A673 (cell line): ENCODE measurements at regions not wholly inside any gene's neighbourhood (a gene's known extent, or its start where the extent isn't known, plus 50 kb on each side); places are given as distances from the start of the nearest gene placed in this dataset.

Experiments used
- BruUV-seq: library from RNA; stranded (reverse); fragments of 400-500 nt; replicated peaks from 2 replicates; lab custom pipeline; 2021; lab: Mats Ljungman, UMichigan
- CTCF ChIA-PET: fragments of 300-600 bp; sonication (Branson Sonifier 250); formaldehyde crosslinking; loops from one replicate; lab custom pipeline; 2022; ENCODE audit warnings: antibody characterized with exemption; lab: Charles Lee
- POLR2A ChIA-PET: fragments of 300-600 bp; sonication (Branson Sonifier 250); formaldehyde crosslinking; loops from one replicate; lab custom pipeline; 2022; ENCODE audit warnings: antibody characterized with exemption; ENCODE audit not compliant: low non-redundant PET; lab: Charles Lee
- DNase-seq: peaks from one replicate; pipeline ENCODE4 v3.0.0-alpha.2; 2015; ENCODE audit warnings: low spot score
- H3K27ac ChIP-seq: fragments of 200-600 bp; sonication (generic); 2 replicates; pipeline ENCODE4 v1.5.1; 2016; ENCODE audit warnings: mixed run types, low read depth, mild to moderate bottlenecking, mixed read lengths, antibody characterized with exemption, low read length; ENCODE audit not compliant: poor library complexity, severe bottlenecking
- H3K27me3 ChIP-seq: fragments of 200-600 bp; sonication (generic); replicated peaks from 2 replicates; pipeline ENCODE4 v1.6.1; 2017; ENCODE audit warnings: mixed run types, low read depth, mild to moderate bottlenecking, mixed read lengths, antibody characterized with exemption, low read length; ENCODE audit not compliant: insufficient read depth, poor library complexity
- H3K36me3 ChIP-seq: fragments of 200-600 bp; sonication (generic); 2 replicates; pipeline ENCODE4 v1.6.1; 2016; ENCODE audit warnings: mixed run types, mild to moderate bottlenecking, mixed read lengths, antibody characterized with exemption, low read length; ENCODE audit not compliant: insufficient read depth, poor library complexity, severe bottlenecking
- H3K4me1 ChIP-seq: fragments of 200-600 bp; sonication (generic); 2 replicates; pipeline ENCODE4 v1.6.1; 2017; ENCODE audit warnings: mixed run types, mild to moderate bottlenecking, mixed read lengths, antibody characterized with exemption, low read length; ENCODE audit not compliant: insufficient read depth, poor library complexity, severe bottlenecking
- H3K4me3 ChIP-seq: fragments of 200-600 bp; sonication (generic); 2 replicates; pipeline ENCODE4 v1.5.1; 2016; ENCODE audit warnings: low read depth, mixed run types, mild to moderate bottlenecking, mixed read lengths, low read length; ENCODE audit not compliant: poor library complexity, severe bottlenecking
- H3K9me3 ChIP-seq: fragments of 200-600 bp; sonication (generic); 2 replicates; pipeline ENCODE4 v1.6.1; 2016; ENCODE audit warnings: mixed run types, low read depth, mild to moderate bottlenecking, mixed read lengths, antibody characterized with exemption, low read length; ENCODE audit not compliant: poor library complexity, severe bottlenecking
- EZH2 ChIP-seq: fragments of 200-600 bp; sonication (generic); IDR thresholded peaks from 2 replicates; pipeline ENCODE4 v1.6.1; 2017; ENCODE audit warnings: borderline replicate concordance, low read depth, mild to moderate bottlenecking, mixed read lengths, antibody characterized with exemption, low read length; ENCODE audit not compliant: poor library complexity, severe bottlenecking
- intact Hi-C: fragments of 100-400 bp; cut with micrococcal nuclease; formaldehyde crosslinking; loops from one replicate; pipeline ENCODE4 v1.10.0; 2022; ENCODE audit not compliant: unreplicated experiment
- TF ChIP-seq, protein P1 (sequence below): fragments of 300-800, 200-600 bp; sonication (generic); conservative IDR thresholded peaks from 2 replicates; pipeline ENCODE4 v1.5.1; 2017; ENCODE audit warnings: low read depth, mild to moderate bottlenecking, antibody characterized with exemption, low read length, moderate library complexity, mixed read lengths

DNA sequence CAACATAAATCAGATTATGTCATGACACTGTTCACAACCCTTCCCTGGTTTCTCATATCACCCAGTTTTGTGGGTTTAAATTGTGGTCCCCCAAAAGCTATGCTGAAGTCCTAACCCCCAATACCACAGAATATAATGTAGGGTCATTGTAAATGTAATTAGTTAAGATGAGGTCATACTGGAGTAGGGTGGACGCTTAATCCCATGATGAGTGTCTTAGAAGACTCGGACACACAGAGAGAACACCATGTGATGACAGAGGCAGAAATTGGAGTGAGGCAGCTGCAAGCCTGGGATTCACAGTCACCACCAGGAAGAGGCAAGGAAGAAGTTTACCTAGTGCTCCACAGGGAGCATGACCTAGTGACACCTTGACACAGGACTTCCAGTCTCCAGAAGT lies 197.8 kb downstream of the SALL1 start:
- Histone ChIP-seq H3K9me3 (no peaks in the 10 kb centered on the region), H3K36me3 (no peaks in the 10 kb centered on the region), H3K27ac (no peak overlapping the region), H3K4me3 (no peak overlapping the region), H3K4me1 (no peaks in the 10 kb centered on the region), H3K27me3 (peaks cover 53% of the 10 kb centered on the region)
- no peak for DNase-seq
- intact Hi-C loops, result no loop called here
- ChIA-PET CTCF (no interaction called here), POLR2A (no interaction called here)
- BruUV-seq, result no TSS peak
- TF ChIP-seq EZH2, result no peak
- TF ChIP-seq, protein P1, sequence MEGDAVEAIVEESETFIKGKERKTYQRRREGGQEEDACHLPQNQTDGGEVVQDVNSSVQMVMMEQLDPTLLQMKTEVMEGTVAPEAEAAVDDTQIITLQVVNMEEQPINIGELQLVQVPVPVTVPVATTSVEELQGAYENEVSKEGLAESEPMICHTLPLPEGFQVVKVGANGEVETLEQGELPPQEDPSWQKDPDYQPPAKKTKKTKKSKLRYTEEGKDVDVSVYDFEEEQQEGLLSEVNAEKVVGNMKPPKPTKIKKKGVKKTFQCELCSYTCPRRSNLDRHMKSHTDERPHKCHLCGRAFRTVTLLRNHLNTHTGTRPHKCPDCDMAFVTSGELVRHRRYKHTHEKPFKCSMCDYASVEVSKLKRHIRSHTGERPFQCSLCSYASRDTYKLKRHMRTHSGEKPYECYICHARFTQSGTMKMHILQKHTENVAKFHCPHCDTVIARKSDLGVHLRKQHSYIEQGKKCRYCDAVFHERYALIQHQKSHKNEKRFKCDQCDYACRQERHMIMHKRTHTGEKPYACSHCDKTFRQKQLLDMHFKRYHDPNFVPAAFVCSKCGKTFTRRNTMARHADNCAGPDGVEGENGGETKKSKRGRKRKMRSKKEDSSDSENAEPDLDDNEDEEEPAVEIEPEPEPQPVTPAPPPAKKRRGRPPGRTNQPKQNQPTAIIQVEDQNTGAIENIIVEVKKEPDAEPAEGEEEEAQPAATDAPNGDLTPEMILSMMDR, result no peak

DNA sequence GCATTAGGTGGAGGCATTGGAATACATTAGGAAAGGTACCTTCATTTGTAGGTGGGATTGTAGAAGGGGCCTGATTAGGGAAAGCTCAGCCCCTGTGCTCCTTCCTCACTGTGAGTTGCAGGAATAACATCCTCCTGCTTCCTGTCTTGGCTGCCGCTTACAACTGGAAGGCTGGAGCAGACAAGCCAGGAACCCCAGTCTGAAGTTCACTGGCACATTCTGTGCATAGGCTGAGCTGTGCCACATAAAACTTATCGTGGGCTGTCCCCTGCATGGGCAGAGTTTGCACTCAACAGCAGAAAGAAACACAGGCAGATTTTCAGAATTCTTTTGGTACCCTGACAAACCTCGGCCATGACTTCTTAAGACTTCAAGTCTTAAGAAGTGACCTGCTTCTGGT lies 200.1 kb downstream of the SALL1 start:
- TF ChIP-seq, protein P1, result no peak
- TF ChIP-seq EZH2, result no peak
- intact Hi-C loops, result no loop called here
- H3K36me3 ChIP-seq, result no peaks in the 10 kb centered on the region
- no peaks in the 10 kb centered on the region for H3K4me1 ChIP-seq
- ChIA-PET CTCF (no interaction called here), POLR2A (no interaction called here)
- H3K27ac ChIP-seq, result no peak overlapping the region
- H3K9me3 ChIP-seq, result no peaks in the 10 kb centered on the region
- no peak overlapping the region for H3K4me3 ChIP-seq
- peaks cover 42% of the 10 kb centered on the region for H3K27me3 ChIP-seq
- BruUV-seq, result no TSS peak
- no peak for DNase-seq

DNA sequence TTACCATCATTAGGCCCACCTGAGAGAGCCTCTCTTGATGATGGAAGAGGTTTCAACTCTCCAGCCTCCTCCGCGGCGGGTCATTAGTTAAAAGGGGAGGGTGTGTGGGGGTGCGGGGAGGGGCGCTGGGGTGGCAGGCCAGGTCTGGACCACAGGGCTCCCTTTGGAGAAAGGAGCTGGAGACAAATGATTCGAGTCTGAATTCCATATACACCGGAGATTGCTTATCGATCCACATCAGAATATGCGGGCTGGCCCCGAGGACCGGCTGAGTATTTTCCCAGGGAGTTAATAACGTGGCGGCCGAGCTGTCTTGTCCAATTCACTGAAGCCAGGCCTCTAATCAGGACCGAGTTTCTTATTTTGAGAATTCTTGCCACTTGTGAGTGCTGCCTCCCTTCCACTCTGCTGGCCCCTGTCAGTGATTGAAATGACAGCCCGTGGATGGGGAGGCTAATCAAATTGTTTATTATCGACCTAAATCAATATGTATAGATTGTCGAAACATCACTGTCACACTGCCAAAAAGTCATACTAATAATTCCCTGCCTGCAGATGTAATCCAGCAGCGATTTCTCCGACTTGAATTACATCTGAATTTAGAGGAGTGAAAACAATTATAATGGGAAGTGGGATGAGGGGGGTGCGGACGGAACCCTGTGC lies 202.7 kb downstream of the SALL1 start:
- Histone ChIP-seq H3K4me1 (no peaks in the 10 kb centered on the region), H3K36me3 (no peaks in the 10 kb centered on the region), H3K4me3 (no peak overlapping the region), H3K9me3 (no peaks in the 10 kb centered on the region), H3K27ac (no peak overlapping the region), H3K27me3 (peaks cover 41% of the 10 kb centered on the region)
- intact Hi-C loops, result no loop called here
- CTCF ChIA-PET, result no interaction called here
- BruUV-seq, result no TSS peak
- TF ChIP-seq, protein P1, result no peak
- no peak for TF ChIP-seq EZH2
- DNase-seq, result no peak
- POLR2A ChIA-PET, result no interaction called here
